Thyroid gland (tissue), 4 donors: ENCODE measurements at regions not wholly inside any gene's neighbourhood (a gene's known extent, or its start where the extent isn't known, plus 50 kb on each side); places are given as distances from the start of the nearest gene placed in this dataset.

Experiments used
- DNase-seq, 2 donors: peaks; one replicate each; pipeline ENCODE4 v3.0.0-alpha.2; 2019
- H3K27ac ChIP-seq, 3 donors: fragments of 200-600 bp; sonication (generic); 1 replicate in 2 of 3; 2 replicates in 1 of 3; pipeline ENCODE4 v1.5.1; 2016 to 2019; ENCODE audit warnings: mild to moderate bottlenecking in 1 of 3, moderate library complexity in 1 of 3
- H3K27me3 ChIP-seq: fragments of 200-600 bp; sonication (generic); one replicate; pipeline ENCODE4 v1.5.1; 2019
- H3K36me3 ChIP-seq, 2 donors: fragments of 200-600 bp; sonication (generic); one replicate each; pipeline ENCODE4 v1.5.1; 2016 to 2019
- H3K4me1 ChIP-seq, 2 donors: fragments of 200-600 bp; sonication (generic); one replicate each; pipeline ENCODE4 v1.5.1; 2017 to 2019
- H3K4me3 ChIP-seq, 3 donors: fragments of 200-600 bp; sonication (generic); replicated peaks in 1 of 3; 1 replicate in 2 of 3; 2 replicates in 1 of 3; pipeline ENCODE4 v1.5.1; 2016; ENCODE audit warnings: mild to moderate bottlenecking in 1 of 3
- H3K9me3 ChIP-seq: fragments of 200-600 bp; sonication (generic); one replicate; pipeline ENCODE4 v1.5.1; 2017
- CTCF ChIP-seq, 6 experiments: fragments of 200-600 bp in 3 of 6; fragments of 450-650 bp in 3 of 6; sonication (generic) in 3 of 6; IDR thresholded peaks; one replicate each; pipeline ENCODE4 v1.5.1; 2016 to 2019; ENCODE audit warnings: antibody characterized with exemption in 6 of 6, mild to moderate bottlenecking in 2 of 6, inconsistent platforms in 1 of 6, moderate library complexity in 1 of 6
- POLR2A ChIP-seq, 2 donors: fragments of 450-650 bp; IDR thresholded peaks; one replicate each; pipeline ENCODE4 v1.6.1; 2017; ENCODE audit warnings: antibody characterized with exemption in 2 of 2, mild to moderate bottlenecking in 2 of 2, moderate library complexity in 1 of 2
- WGBS, 2 donors: methylation state at CpG; one replicate each; pipeline ENCODE4 v1.1.5; 2017; 5-methylcytosine and 5-hydroxymethylcytosine counted together
- intact Hi-C: fragments of 100-400 bp; cut with DNase I; formaldehyde crosslinking; loops from one replicate; pipeline ENCODE4 v1.15.1; 2023

- intact Hi-C loops = no loop called here
- H3K9me3 ChIP-seq = no peaks in the 10 kb centered on the region
- no peaks in the 10 kb centered on the region for H3K36me3 ChIP-seq
- H3K4me3 ChIP-seq = no peak overlapping the region
- H3K27me3 ChIP-seq = no peaks in the 10 kb centered on the region
- WGBS, 2 donors = 81 to 82% methylated on average over 4 of the region's 4 CpGs
- no peak for DNase-seq
- H3K27ac ChIP-seq = no peak overlapping the region
- no peaks in the 10 kb centered on the region for H3K4me1 ChIP-seq
- no peak for TF ChIP-seq POLR2A (IDR thresholded peaks at IDR 0.05)
- TF ChIP-seq CTCF (IDR thresholded peaks at IDR 0.05) = no peak
Observed at GRCh38 chr3:80537680-80538079, 769.9 kb upstream of the ROBO1 start.

- 95 to 96% methylated on average over 1 of the region's 1 CpG for WGBS, 2 donors
Observed at GRCh38 chr3:80535286-80535685, 767.5 kb upstream of the ROBO1 start.

GRCh38 chr3:80533553-80533952, 765.8 kb upstream of the ROBO1 start:
- Histone ChIP-seq H3K9me3 (no peaks in the 10 kb centered on the region), H3K27me3 (no peaks in the 10 kb centered on the region), H3K27ac (no peak overlapping the region), H3K4me3 (no peak overlapping the region), H3K4me1 (no peaks in the 10 kb centered on the region), H3K36me3 (no peaks in the 10 kb centered on the region)
- DNase-seq = no peak
- intact Hi-C loops = no loop called here
- WGBS, 2 donors = 89 to 91% methylated on average over 3 of the region's 3 CpGs
- TF ChIP-seq CTCF (IDR thresholded peaks at IDR 0.05) = no peak

More at GRCh38 chr3:80535286-80535685, 767.5 kb upstream of the ROBO1 start:
- no peak overlapping the region for H3K4me3 ChIP-seq
- no peak for DNase-seq
- intact Hi-C loops = no loop called here
- H3K4me1 ChIP-seq = no peaks in the 10 kb centered on the region
- no peak overlapping the region for H3K27ac ChIP-seq
- TF ChIP-seq CTCF (IDR thresholded peaks at IDR 0.05) (no peak), POLR2A (IDR thresholded peaks at IDR 0.05) (no peak)
- no peaks in the 10 kb centered on the region for H3K36me3 ChIP-seq
- no peaks in the 10 kb centered on the region for H3K9me3 ChIP-seq
- no peaks in the 10 kb centered on the region for H3K27me3 ChIP-seq

GRCh38 chr3:80526153-80526552, 758.4 kb upstream of the ROBO1 start:
- no peak for TF ChIP-seq CTCF (IDR thresholded peaks at IDR 0.05)
- no peak for TF ChIP-seq POLR2A (IDR thresholded peaks at IDR 0.05)
- H3K27me3 ChIP-seq = no peaks in the 10 kb centered on the region
- no peak overlapping the region for H3K4me3 ChIP-seq
- H3K9me3 ChIP-seq = no peaks in the 10 kb centered on the region
- WGBS, 2 donors = 71 to 77% methylated on average over 4 of the region's 4 CpGs
- no peak overlapping the region for H3K27ac ChIP-seq
- no peaks in the 10 kb centered on the region for H3K4me1 ChIP-seq
- intact Hi-C loops = no loop called here
- DNase-seq = no peak
- H3K36me3 ChIP-seq = no peaks in the 10 kb centered on the region

- H3K36me3 ChIP-seq = no peaks in the 10 kb centered on the region
- H3K9me3 ChIP-seq = no peaks in the 10 kb centered on the region
- TF ChIP-seq CTCF (IDR thresholded peaks at IDR 0.05) = no peak
- TF ChIP-seq POLR2A (IDR thresholded peaks at IDR 0.05) = no peak
- DNase-seq = no peak
- H3K4me3 ChIP-seq = no peak overlapping the region
- no peak overlapping the region for H3K27ac ChIP-seq
- H3K27me3 ChIP-seq = no peaks in the 10 kb centered on the region
- intact Hi-C loops = no loop called here
- H3K4me1 ChIP-seq = no peaks in the 10 kb centered on the region
Observed at GRCh38 chr3:80521081-80521480, 753.3 kb upstream of the ROBO1 start.
